GM21576 (cell line): ENCODE measurements at regions not wholly inside any gene's neighbourhood (a gene's known extent, or its start where the extent isn't known, plus 50 kb on each side); places are given as distances from the start of the nearest gene placed in this dataset.

ENCODE experiments used
- ATAC-seq: cut with Tn5 transposase; IDR thresholded peaks from one replicate; pipeline ENCODE4 v1.9.1; 2021; ENCODE audit warnings: mild to moderate bottlenecking, moderate library complexity; ENCODE audit not compliant: unreplicated experiment

GRCh38 chr5:8756498-8757084, 789.3 kb downstream of the SEMA5A start:
- no peak for ATAC-seq

- no peak for ATAC-seq
These were observed 780.0 kb downstream of the SEMA5A start for GRCh38 chr5:8765886-8766285.

GRCh38 chr5:8766448-8766847, 779.4 kb downstream of the SEMA5A start:
- no peak for ATAC-seq

GRCh38 chr5:8767111-8767510, 778.8 kb downstream of the SEMA5A start:
- no peak for ATAC-seq

- no peak for ATAC-seq
These were observed 778.1 kb downstream of the SEMA5A start for GRCh38 chr5:8767746-8768145.

GRCh38 chr5:8769631-8770030, 776.2 kb downstream of the SEMA5A start:
- no peak for ATAC-seq

- no peak for ATAC-seq
These were observed 775.4 kb downstream of the SEMA5A start for GRCh38 chr5:8770431-8770830.

- no peak for ATAC-seq
These were observed 772.7 kb downstream of the SEMA5A start for GRCh38 chr5:8773046-8773615.

- no peak for ATAC-seq
These were observed 761.2 kb downstream of the SEMA5A start for GRCh38 chr5:8784692-8785091.

GRCh38 chr5:8788246-8788645, 757.6 kb downstream of the SEMA5A start:
- ATAC-seq = no peak

GRCh38 chr5:8805653-8806052, 740.2 kb downstream of the SEMA5A start:
- no peak for ATAC-seq

GRCh38 chr5:8807636-8808035, 738.2 kb downstream of the SEMA5A start:
- no peak for ATAC-seq

- ATAC-seq = no peak
These were observed 734.3 kb downstream of the SEMA5A start for GRCh38 chr5:8811581-8811980.

GRCh38 chr5:8813180-8813579, 732.7 kb downstream of the SEMA5A start:
- ATAC-seq = no peak

- ATAC-seq = no peak
These were observed 731.8 kb downstream of the SEMA5A start for GRCh38 chr5:8814105-8814504.

- no peak for ATAC-seq
These were observed 721.5 kb downstream of the SEMA5A start for GRCh38 chr5:8824371-8824770.

GRCh38 chr5:8825139-8825757, 720.6 kb downstream of the SEMA5A start:
- no peak for ATAC-seq

GRCh38 chr5:8826508-8826907, 719.4 kb downstream of the SEMA5A start:
- no peak for ATAC-seq

- ATAC-seq = no peak
These were observed 718.2 kb downstream of the SEMA5A start for GRCh38 chr5:8827696-8828095.

- ATAC-seq = no peak
These were observed 717.1 kb downstream of the SEMA5A start for GRCh38 chr5:8828596-8829322.

- ATAC-seq = no peak
These were observed 716.4 kb downstream of the SEMA5A start for GRCh38 chr5:8829323-8830029.
